Kidney (tissue), 13 donors: ENCODE measurements at regions not wholly inside any gene's neighbourhood (a gene's known extent, or its start where the extent isn't known, plus 50 kb on each side); places are given as distances from the start of the nearest gene placed in this dataset.

ENCODE experiments used
- DNase-seq, 5 donors: peaks; one replicate each; pipeline ENCODE4 v3.0.0-alpha.2; 2013 to 2020
- FAIRE-seq: peaks from 2 replicates; lab custom pipeline; 2012; peaks lifted over from hg19 to GRCh38; lab: Jason Lieb, UNC
- H3K27ac ChIP-seq, 2 donors: one replicate each; pipeline ENCODE4 v1.7.0; 2013; ENCODE audit warnings: low read depth in 2 of 2, low read length in 2 of 2, inconsistent platforms in 1 of 2
- H3K27me3 ChIP-seq: one replicate; pipeline ENCODE4 v1.7.1; 2013; ENCODE audit warnings: low read length, inconsistent platforms; ENCODE audit not compliant: control insufficient read depth, insufficient read depth
- H3K36me3 ChIP-seq, 3 donors: one replicate each; pipeline versions ENCODE4 v1.7.0 to v1.7.1; 2013; ENCODE audit warnings: low read length in 3 of 3, control low read depth in 1 of 3, inconsistent platforms in 1 of 3; ENCODE audit not compliant: insufficient read depth in 3 of 3, control insufficient read depth in 2 of 3
- H3K4me1 ChIP-seq, 3 donors: one replicate each; pipeline versions ENCODE4 v1.7.0 to v1.7.1; 2013; ENCODE audit warnings: low read length in 3 of 3, inconsistent platforms in 1 of 3, low read depth in 1 of 3; ENCODE audit not compliant: control insufficient read depth in 2 of 3, insufficient read depth in 2 of 3
- H3K4me3 ChIP-seq, 3 donors: one replicate each; pipeline versions ENCODE4 v1.7.0 to v1.8.1; 2013; ENCODE audit warnings: low read length in 3 of 3, control low read depth in 1 of 3, inconsistent platforms in 1 of 3
- H3K9ac ChIP-seq, 3 donors: one replicate each; pipeline versions ENCODE4 v1.7.0 to v1.7.1; 2013; ENCODE audit warnings: low read length in 3 of 3, control low read depth in 1 of 3, inconsistent platforms in 1 of 3
- H3K9me3 ChIP-seq, 3 donors: one replicate each; pipeline versions ENCODE4 v1.7.0 to v1.7.1; 2013; ENCODE audit warnings: low read length in 3 of 3, control low read depth in 1 of 3, inconsistent platforms in 1 of 3; ENCODE audit not compliant: control insufficient read depth in 2 of 3, insufficient read depth in 1 of 3
- intact Hi-C: fragments of 100-400 bp; cut with DNase I; formaldehyde crosslinking; loops from one replicate; pipeline ENCODE4 v1.11.1; 2022
- TF ChIP-seq, protein P1 (sequence below): IDR thresholded peaks from 3 replicates; pipeline ENCODE4 v1.5.1; 2012; ENCODE audit warnings: mild to moderate bottlenecking, moderate library complexity, borderline replicate concordance; ENCODE audit not compliant: insufficient read depth; ENCODE audit errors: extremely low read depth
- donor health status: control.
- donor health status: control.
- donor health status: control.
- donor health status: control.
- donor health status: control.
- donor health status: DM: yes; HTN: yes; CAD: no.
- donor health status: Normal renal cell carcinoma (clear cell type).

DNA sequence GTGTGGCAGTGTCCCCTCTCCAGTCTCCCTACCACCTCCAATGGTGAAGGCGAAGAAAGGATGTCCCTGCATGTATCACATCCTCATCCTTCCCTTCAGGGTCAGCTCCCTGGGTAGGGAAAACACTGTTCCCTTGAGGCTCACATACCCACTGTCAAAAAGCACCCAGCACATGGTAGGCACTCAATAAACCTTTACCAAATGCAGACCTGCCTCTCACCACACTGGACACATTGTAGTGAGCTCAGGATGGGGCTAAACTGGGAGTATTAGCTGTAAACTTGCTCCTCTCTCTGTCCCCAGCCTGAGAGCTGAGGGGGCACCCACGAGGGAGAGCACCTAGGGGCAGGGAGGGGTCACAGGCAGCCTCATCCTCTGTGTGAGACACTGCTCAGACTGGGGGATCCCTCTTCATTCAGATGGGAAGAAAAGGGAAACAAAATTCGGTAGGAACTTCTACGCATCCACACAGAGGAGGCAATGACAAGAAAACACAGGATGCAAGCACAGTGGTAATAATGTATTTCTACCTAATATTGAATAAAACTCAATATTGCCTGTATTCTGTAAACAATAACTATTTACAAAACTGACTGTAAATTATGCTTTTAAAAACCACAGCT lies 101.6 kb upstream of the TOP3B start:
- TF ChIP-seq, protein P1, sequence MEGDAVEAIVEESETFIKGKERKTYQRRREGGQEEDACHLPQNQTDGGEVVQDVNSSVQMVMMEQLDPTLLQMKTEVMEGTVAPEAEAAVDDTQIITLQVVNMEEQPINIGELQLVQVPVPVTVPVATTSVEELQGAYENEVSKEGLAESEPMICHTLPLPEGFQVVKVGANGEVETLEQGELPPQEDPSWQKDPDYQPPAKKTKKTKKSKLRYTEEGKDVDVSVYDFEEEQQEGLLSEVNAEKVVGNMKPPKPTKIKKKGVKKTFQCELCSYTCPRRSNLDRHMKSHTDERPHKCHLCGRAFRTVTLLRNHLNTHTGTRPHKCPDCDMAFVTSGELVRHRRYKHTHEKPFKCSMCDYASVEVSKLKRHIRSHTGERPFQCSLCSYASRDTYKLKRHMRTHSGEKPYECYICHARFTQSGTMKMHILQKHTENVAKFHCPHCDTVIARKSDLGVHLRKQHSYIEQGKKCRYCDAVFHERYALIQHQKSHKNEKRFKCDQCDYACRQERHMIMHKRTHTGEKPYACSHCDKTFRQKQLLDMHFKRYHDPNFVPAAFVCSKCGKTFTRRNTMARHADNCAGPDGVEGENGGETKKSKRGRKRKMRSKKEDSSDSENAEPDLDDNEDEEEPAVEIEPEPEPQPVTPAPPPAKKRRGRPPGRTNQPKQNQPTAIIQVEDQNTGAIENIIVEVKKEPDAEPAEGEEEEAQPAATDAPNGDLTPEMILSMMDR: no peak
- Histone ChIP-seq H3K36me3 (no peaks in the 10 kb centered on the region), H3K4me1 (no peaks in the 10 kb centered on the region), H3K4me3 (no peak overlapping the region), H3K27ac (no peak overlapping the region), H3K27me3 (no peaks in the 10 kb centered on the region), H3K9me3 (no peaks in the 10 kb centered on the region), H3K9ac (no peak overlapping the region)
- no peak for FAIRE-seq
- intact Hi-C loops: no loop called here
- DNase-seq: no peak

DNA sequence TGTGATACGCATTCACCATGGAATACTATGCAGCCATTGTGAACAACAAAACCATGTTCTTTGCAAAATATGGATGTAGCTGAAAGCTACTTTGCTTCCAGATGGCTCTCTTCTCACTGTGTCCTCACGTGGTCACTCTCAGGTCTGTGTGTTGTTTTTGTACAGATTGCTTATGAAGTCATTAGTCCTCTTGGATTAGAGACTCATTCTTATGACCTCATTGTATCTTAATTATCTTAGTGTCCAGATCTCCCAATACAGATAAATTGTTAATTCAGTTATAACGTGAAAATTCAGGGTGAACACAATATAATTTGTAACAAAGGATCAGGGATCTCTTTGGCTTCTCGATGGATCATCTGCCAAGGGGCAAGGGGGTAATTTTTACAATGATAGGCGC lies 100.4 kb upstream of the TOP3B start:
- TF ChIP-seq, protein P1: no peak
- Histone ChIP-seq H3K36me3 (no peaks in the 10 kb centered on the region), H3K27me3 (no peaks in the 10 kb centered on the region), H3K4me3 (no peak overlapping the region), H3K9ac (no peak overlapping the region), H3K4me1 (no peaks in the 10 kb centered on the region), H3K27ac (no peak overlapping the region), H3K9me3 (no peaks in the 10 kb centered on the region)
- DNase-seq: no peak
- intact Hi-C loops: no loop called here
- no peak for FAIRE-seq

DNA sequence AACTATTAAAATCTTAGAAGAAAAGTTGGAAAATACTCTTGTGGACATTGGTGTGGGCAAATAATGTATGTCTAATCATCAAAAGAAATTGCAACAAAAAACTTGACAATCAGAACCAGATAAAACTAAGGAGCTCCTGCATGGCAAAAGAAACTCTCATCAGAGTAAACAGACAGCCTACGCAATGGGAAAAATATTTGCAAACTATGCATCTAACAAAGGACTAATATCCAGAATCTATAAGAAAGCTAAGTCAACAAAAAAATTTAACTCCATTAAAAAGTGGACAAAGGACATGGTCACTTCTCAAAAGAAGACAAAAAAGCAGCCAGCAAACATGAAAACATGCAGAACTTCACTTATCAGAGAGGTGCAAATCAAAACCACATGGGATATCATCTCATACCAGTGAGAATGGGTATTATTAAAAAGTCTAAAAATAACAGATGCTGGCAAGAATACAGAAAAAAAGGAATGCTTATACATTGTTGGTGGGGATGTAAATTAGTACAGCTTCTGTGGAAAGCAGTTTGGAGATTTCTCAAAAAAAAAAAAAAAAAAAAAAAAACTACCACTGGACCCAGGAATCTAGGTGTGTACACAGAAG lies 99.7 kb upstream of the TOP3B start:
- H3K4me1 ChIP-seq: no peaks in the 10 kb centered on the region
- no peaks in the 10 kb centered on the region for H3K36me3 ChIP-seq
- no peak for DNase-seq
- H3K4me3 ChIP-seq: no peak overlapping the region
- H3K27me3 ChIP-seq: no peaks in the 10 kb centered on the region
- intact Hi-C loops: no loop called here
- H3K27ac ChIP-seq: no peak overlapping the region
- H3K9me3 ChIP-seq: no peaks in the 10 kb centered on the region
- FAIRE-seq: no peak
- TF ChIP-seq, protein P1: no peak
- no peak overlapping the region for H3K9ac ChIP-seq
